WTC11 (cell line): ENCODE measurements at regions not wholly inside any gene's neighbourhood (a gene's known extent, or its start where the extent isn't known, plus 50 kb on each side); places are given as distances from the start of the nearest gene placed in this dataset.

ENCODE experiments used
- ATAC-seq: fragments of 200-7000 bp; cut with Tn5 transposase; 2 replicates; pipeline ENCODE4 v1.10.0; 2021; ENCODE audit warnings: mild to moderate bottlenecking, moderate library complexity
- CTCF ChIA-PET: fragments of 300-600 bp; sonication (Branson Sonifier 250); formaldehyde crosslinking; loops from one replicate; lab custom pipeline; 2021; ENCODE audit warnings: antibody characterized with exemption; lab: Charles Lee
- POLR2A ChIA-PET: fragments of 350-600 bp; sonication (Branson Sonifier 250); formaldehyde crosslinking; loops from one replicate; lab custom pipeline; 2021; ENCODE audit warnings: antibody characterized with exemption; lab: Charles Lee
- DNase-seq: peaks from one replicate; pipeline ENCODE4 v3.0.0; 2021; ENCODE audit warnings: low spot score
- H3K27ac Mint-ChIP-seq: 2 replicates; pipeline ENCODE4 v1.8.0; 2021; ENCODE audit warnings: mixed read lengths
- H3K27me3 Mint-ChIP-seq: 2 replicates; pipeline ENCODE4 v1.8.0; 2021; ENCODE audit warnings: low read depth, mild to moderate bottlenecking, moderate library complexity, mixed read lengths
- H3K36me3 Mint-ChIP-seq: 2 replicates; pipeline ENCODE4 v1.8.0; 2021; ENCODE audit warnings: mixed read lengths
- H3K4me1 Mint-ChIP-seq: 2 replicates; pipeline ENCODE4 v1.8.0; 2022; ENCODE audit warnings: mixed read lengths
- H3K4me3 Mint-ChIP-seq: 2 replicates; pipeline ENCODE4 v1.8.0; 2021; ENCODE audit warnings: mild to moderate bottlenecking, moderate library complexity, mixed read lengths
- H3K9me3 Mint-ChIP-seq: 2 replicates; pipeline ENCODE4 v1.8.0; 2021; ENCODE audit warnings: mixed read lengths
- AR ChIP-seq: fragments of 250-450 bp; sonication (Bioruptor Pico); IDR thresholded peaks from 2 replicates; pipeline ENCODE4 v1.9.0; 2021; ENCODE audit warnings: mild to moderate bottlenecking
- ATF3 ChIP-seq: sonication (generic); formaldehyde crosslinking; conservative IDR thresholded peaks from 2 replicates; pipeline ENCODE4 v1.8.1; 2022; ENCODE audit warnings: mild to moderate bottlenecking, missing genetic modification reagents
- CDX4 ChIP-seq: fragments of 250-450 bp; sonication (Bioruptor Pico); IDR thresholded peaks from 2 replicates; pipeline ENCODE4 v1.9.0; 2021; ENCODE audit warnings: moderate library complexity, mild to moderate bottlenecking, inconsistent platforms, borderline replicate concordance
- CTCF ChIP-seq: fragments of 200-600 bp; IDR thresholded peaks from 2 replicates; pipeline ENCODE4 v1.8.0; 2022; ENCODE audit warnings: antibody characterized with exemption
- FOXP4 ChIP-seq: sonication (generic); formaldehyde crosslinking; IDR thresholded peaks from 2 replicates; pipeline ENCODE4 v1.8.0; 2022; ENCODE audit warnings: mild to moderate bottlenecking, missing genetic modification reagents
- JAZF1 ChIP-seq: fragments of 250-450 bp; sonication (Bioruptor Pico); IDR thresholded peaks from 2 replicates; pipeline ENCODE4 v1.9.0; 2021; ENCODE audit warnings: moderate library complexity, mild to moderate bottlenecking, inconsistent platforms
- NR3C1 ChIP-seq: sonication (generic); formaldehyde crosslinking; conservative IDR thresholded peaks from 2 replicates; pipeline ENCODE4 v1.8.1; 2023; ENCODE audit warnings: low read depth, mild to moderate bottlenecking, missing genetic modification reagents
- PRRX2 ChIP-seq: fragments of 250-450 bp; sonication (Bioruptor Pico); IDR thresholded peaks from 2 replicates; pipeline ENCODE4 v1.8.0; 2021; ENCODE audit warnings: mild to moderate bottlenecking
- TEAD1 ChIP-seq: sonication (generic); formaldehyde crosslinking; IDR thresholded peaks from 2 replicates; pipeline ENCODE4 v1.8.0; 2022; ENCODE audit warnings: mild to moderate bottlenecking, missing genetic modification reagents
- ZBTB43 ChIP-seq: sonication (generic); formaldehyde crosslinking; IDR thresholded peaks from 2 replicates; pipeline ENCODE4 v1.8.1; 2023; ENCODE audit warnings: mild to moderate bottlenecking, missing genetic modification reagents
- ZNF263 ChIP-seq: sonication (generic); formaldehyde crosslinking; IDR thresholded peaks from 2 replicates; pipeline ENCODE4 v1.8.1; 2022; ENCODE audit warnings: low read depth, mild to moderate bottlenecking, moderate library complexity, missing genetic modification reagents
- ZNF425 ChIP-seq: fragments of 250-450 bp; sonication (Bioruptor Pico); conservative IDR thresholded peaks from 2 replicates; pipeline ENCODE4 v1.9.0; 2021; ENCODE audit warnings: mild to moderate bottlenecking
- ZNF532 ChIP-seq: fragments of 250-450 bp; sonication (Bioruptor Pico); IDR thresholded peaks from 2 replicates; pipeline ENCODE4 v1.9.0; 2021; ENCODE audit warnings: mild to moderate bottlenecking, borderline replicate concordance

- no peak for TF ChIP-seq ZNF532
- TF ChIP-seq JAZF1 (CRISPR knock-in tag): no peak
Observed at GRCh38 chr1:29761159-29761928, 525.0 kb downstream of the PTPRU start (continued).

- no peak for DNase-seq
- ATAC-seq: no peak
- Mint-ChIP-seq H3K9me3 (no peaks in the 10 kb centered on the region), H3K27ac (no peak overlapping the region), H3K4me1 (no peaks in the 10 kb centered on the region), H3K27me3 (no peaks in the 10 kb centered on the region; the same call in 1 of the 2 replicates), H3K4me3 (no peak overlapping the region), H3K36me3 (no peaks in the 10 kb centered on the region)
- TF ChIP-seq ZNF263 (CRISPR knock-in tag): no peak
- TF ChIP-seq ATF3: no peak
- TF ChIP-seq NR3C1 (CRISPR knock-in tag): no peak
- no peak for TF ChIP-seq FOXP4
- TF ChIP-seq CDX4: no peak
- TF ChIP-seq AR: no peak
- no peak for TF ChIP-seq PRRX2 (CRISPR knock-in tag)
- POLR2A ChIA-PET: no interaction called here
- CTCF ChIA-PET: no interaction called here
Observed at GRCh38 chr1:29760067-29760564, 523.8 kb downstream of the PTPRU start.

- no peaks in the 10 kb centered on the region for H3K36me3 Mint-ChIP-seq
- H3K4me1 Mint-ChIP-seq: no peaks in the 10 kb centered on the region
- no peaks in the 10 kb centered on the region for H3K9me3 Mint-ChIP-seq
- H3K27me3 Mint-ChIP-seq: no peaks in the 10 kb centered on the region; the same call in 1 of the 2 replicates
- CTCF ChIA-PET: interaction anchor here (0.6 to 1.8 kb wide), 3 partner anchors 34 to 307 kb away, joined by 3 to 6 read pairs (median 6); no protein-coding TSS in a partner anchor
- POLR2A ChIA-PET: no interaction called here
- DNase-seq: no peak
- H3K4me3 Mint-ChIP-seq: no peak overlapping the region
- no peak overlapping the region for H3K27ac Mint-ChIP-seq
- peak; percentile 26; the same call in 1 of the 2 replicates for ATAC-seq
- no peak for TF ChIP-seq TEAD1
- TF ChIP-seq ZNF425 (CRISPR knock-in tag): no peak
- TF ChIP-seq NR3C1 (CRISPR knock-in tag): no peak
- no peak for TF ChIP-seq ZBTB43 (CRISPR knock-in tag)
- no peak for TF ChIP-seq CTCF
Observed at GRCh38 chr1:29758781-29759499, 522.6 kb downstream of the PTPRU start.
